Right renal pelvis (tissue), 4 donors: ENCODE measurements at regions not wholly inside any gene's neighbourhood (a gene's known extent, or its start where the extent isn't known, plus 50 kb on each side); places are given as distances from the start of the nearest gene placed in this dataset.

Source experiments
- DNase-seq, 4 donors: peaks; one replicate each; pipeline ENCODE4 v3.0.0-alpha.2; 2013; ENCODE audit warnings: low read depth in 4 of 4, low spot score in 3 of 4, missing footprints in 1 of 4

GRCh38 chr15:29883126-29883525 lies 60.9 kb upstream of the TJP1 start:
- DNase-seq: no peak

GRCh38 chr15:29880886-29881285 lies 58.6 kb upstream of the TJP1 start:
- no peak for DNase-seq

GRCh38 chr15:29880341-29880740 lies 58.1 kb upstream of the TJP1 start:
- DNase-seq: no peak

GRCh38 chr15:29874977-29875376 lies 52.7 kb upstream of the TJP1 start:
- no peak for DNase-seq

GRCh38 chr15:29873947-29874411 lies 51.7 kb upstream of the TJP1 start:
- DNase-seq: no peak

GRCh38 chr15:29873264-29873663 lies 51.0 kb upstream of the TJP1 start:
- DNase-seq: no peak

- no peak for DNase-seq
Observed at GRCh38 chr15:29872716-29873115, 50.4 kb upstream of the TJP1 start.
